NT2/D1 (cell line): ENCODE measurements at regions not wholly inside any gene's neighbourhood (a gene's known extent, or its start where the extent isn't known, plus 50 kb on each side); places are given as distances from the start of the nearest gene placed in this dataset.

Experiments used
- SUZ12 ChIP-seq: IDR thresholded peaks from 2 replicates; pipeline ENCODE4 v1.6.1; 2011; ENCODE audit not compliant: insufficient read length, insufficient read depth; ENCODE audit errors: extremely low read depth
- YY1 ChIP-seq: IDR thresholded peaks from 2 replicates; pipeline ENCODE4 v1.6.1; 2011; ENCODE audit not compliant: insufficient read length, insufficient read depth
- ZNF274 ChIP-seq: IDR thresholded peaks from 2 replicates; pipeline ENCODE4 v1.6.1; 2011; ENCODE audit warnings: mild to moderate bottlenecking, low read depth, low read length

DNA sequence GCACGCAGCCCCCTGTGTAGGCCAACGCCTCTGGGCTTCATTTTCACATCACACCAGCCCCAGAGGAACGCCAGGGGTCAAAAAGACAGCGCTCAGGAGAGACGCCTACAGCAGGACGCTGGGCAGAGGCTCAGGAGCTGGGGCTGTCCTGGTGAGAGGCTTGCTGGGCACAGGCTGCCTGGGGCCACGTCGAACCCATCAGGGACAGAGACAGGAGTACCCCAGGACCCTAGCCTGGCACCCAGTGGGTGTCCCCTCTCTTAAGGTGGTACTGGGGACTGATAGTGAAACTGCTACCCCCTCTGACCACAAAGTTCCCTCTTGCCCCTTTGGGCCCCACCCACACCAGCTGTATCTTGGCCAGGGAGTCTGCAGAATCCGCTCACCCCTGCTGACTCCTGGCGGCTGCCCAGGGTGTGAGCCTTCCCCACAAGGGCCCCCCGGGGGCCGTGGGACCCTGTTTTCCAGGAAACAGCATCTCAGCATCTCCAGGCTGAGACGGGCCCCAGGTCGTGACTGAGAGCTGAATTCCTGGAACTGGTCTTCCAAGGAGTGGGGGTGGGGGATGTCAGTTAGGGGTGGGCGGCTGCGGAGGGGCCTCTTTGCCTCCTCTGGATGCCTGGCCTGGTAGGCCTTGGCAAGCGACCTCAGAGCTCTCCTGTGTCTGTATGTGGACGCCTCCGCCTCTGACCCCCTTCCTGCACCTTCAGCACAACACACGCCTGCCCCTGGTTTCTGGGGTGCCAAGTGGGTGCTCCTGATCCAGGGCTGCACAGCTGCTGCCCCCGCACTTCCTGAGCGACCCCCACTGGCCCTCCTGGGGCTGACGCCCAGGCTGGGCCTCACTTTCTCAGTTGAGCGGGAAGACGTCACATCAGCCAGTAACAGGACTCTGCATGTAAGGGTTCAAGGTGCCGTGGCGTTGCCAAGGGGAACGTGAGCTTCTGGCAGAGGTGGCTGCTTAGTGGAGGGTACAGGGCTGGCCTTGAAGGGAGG lies 321.9 kb upstream of the RTL1 start:
- no peak for TF ChIP-seq SUZ12
- TF ChIP-seq ZNF274 = no peak
- no peak for TF ChIP-seq YY1
